Stimulated activated CD4-positive, alpha-beta T cell treated with anti-CD3 and anti-CD28 coated beads, Interleukin-2, amount 100 ng/mL, for 24 hours (primary cell): ENCODE measurements at regions not wholly inside any gene's neighbourhood (a gene's known extent, or its start where the extent isn't known, plus 50 kb on each side); places are given as distances from the start of the nearest gene placed in this dataset.

ENCODE experiments used
- DNase-seq, 2 donors: peaks; one replicate each; pipeline ENCODE4 v3.0.0-alpha.2; 2020

DNA sequence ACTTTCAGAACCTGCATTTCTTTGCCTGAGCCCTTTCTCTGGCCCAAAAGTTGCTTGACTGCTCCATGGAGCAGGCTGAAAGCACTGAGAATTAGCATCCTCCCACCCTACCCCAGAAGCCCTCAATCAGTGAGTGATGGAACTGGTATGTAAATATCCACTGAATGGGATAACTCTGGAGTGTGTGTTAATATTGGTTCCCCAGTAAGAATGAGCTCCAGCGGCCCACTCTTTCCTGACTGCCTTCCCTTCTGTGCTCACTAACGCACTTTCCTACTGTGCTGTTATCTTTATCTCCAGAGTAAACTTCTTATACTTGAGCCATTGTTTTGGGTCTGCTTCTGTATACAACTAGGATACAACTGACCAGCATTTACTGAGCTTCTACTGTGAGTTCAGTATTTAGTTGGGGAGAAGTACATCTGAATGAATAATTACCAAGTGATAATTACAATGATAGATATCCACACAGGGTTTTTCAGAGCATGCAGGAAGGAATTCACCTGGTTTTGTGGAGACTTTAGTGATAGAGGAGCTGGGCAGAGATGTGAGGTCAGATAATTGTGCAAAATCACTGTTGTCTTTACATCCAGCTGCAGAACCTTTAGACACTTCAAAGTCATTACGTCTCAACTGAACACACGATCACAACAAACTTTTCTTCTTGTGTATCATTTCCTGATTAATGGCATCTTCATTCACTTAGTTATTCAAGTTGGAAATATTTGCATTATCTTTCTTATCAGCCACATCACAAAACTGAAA lies 149.2 kb upstream of the BTG1 start:
- DNase-seq, result no peak

DNA sequence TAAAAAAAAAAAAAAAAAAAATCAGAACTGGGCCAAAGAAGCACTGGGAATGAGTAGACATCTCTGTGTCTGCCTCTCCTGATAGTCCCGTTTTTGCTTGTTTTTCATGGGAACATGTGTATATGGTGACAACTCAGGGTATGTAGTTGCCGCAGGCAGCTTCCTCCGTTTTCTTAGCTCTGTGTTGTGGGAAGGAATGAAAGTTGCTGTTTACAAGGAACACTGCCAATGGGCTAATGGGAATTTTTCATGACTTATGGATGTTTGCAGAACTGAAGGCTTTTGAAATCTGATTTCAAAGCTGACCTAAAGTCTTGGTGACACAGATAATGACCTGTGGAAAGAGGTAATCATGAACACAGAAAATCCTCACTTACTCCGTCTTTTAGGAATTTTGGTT lies 146.4 kb upstream of the BTG1 start:
- no peak for DNase-seq

DNA sequence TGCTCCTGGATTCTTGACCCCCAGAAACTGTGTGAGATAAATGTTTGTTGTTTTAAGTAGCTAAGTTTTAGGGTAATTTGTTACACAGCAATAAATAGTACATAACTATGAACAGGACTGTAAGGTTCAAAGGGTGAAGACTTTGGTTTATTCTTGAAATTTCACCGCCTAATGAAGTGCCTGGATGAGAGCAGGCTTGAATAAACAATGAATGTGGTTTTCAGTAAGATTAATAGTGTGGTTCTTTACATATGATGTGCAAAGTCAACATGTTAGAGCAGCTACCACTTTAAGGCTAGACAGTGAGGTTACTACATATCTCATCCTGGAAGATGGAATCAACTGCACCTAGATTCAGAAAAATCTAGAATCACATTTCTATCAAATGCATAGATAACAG lies 145.2 kb upstream of the BTG1 start:
- no peak for DNase-seq

- no peak for DNase-seq
Observed at GRCh38 chr12:92290350-92290695, 144.7 kb upstream of the BTG1 start.

GRCh38 chr12:92289629-92290349 lies 144.1 kb upstream of the BTG1 start:
- no peak for DNase-seq

DNA sequence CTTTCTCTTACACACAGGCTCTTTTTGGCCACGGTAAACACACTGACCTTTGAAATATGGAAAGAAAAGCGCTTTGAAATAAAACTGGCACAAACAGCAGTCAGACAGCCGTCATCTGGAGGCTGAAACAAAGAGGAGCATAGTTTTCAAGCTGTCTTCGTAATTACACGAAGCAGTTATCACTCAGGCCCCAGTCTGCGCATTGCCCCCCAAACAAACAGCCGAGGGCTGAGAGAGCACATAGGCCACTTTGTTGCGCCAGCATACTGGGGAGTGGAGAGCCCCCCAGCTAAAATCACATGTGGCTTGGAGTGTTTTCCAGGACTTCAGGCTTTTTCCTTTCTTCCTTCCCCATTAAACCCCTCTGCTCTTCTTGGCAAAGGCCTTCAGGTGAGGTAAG lies 142.9 kb upstream of the BTG1 start:
- DNase-seq, result no peak

DNA sequence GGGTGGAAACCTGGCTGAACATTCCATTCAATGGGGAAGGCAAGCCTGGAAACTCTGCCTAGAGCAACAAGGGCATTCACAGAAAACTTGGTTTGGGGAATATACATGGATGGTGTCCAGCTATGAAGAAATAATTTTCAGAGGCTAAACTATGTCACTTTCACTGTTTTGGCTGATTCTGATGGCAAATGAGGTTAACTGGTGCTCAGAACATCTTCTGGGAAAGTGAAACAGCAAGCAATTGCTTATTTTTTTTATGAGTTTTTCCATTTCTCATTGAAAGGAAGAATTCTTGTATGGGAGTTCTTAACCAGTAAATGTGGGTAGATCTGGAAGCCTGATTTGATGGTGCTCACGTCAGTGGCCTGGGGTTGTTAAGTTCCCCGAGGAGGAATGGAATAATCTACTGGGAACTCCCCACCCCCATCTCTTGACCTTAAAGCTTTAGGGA lies 132.8 kb upstream of the BTG1 start:
- no peak for DNase-seq

- no peak for DNase-seq
Observed at GRCh38 chr12:92277795-92278194, 132.1 kb upstream of the BTG1 start.

DNA sequence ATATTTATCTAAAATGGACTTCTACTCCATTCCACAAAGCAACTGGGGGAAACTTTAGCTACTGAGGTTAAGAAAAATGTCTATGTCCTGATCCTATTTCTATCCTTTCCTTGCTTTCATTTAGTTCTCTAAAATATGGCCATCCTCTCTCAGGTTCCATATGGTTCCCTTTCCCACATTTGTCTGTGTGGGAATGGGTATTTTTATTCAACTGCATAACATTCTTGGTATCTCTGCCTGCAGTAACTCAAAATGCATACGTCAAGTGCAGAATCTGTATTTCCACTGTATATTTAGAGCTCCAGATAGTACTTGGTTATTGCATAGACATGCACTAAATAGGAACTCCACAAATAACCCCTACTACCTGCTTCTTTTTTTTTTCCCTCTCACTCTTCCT lies 130.6 kb upstream of the BTG1 start:
- DNase-seq, result no peak

GRCh38 chr12:92275443-92276154 lies 130.0 kb upstream of the BTG1 start:
- no peak for DNase-seq

- DNase-seq, result no peak
Observed at GRCh38 chr12:92273076-92273475, 127.4 kb upstream of the BTG1 start.

- no peak for DNase-seq
Observed at GRCh38 chr12:92272061-92272964, 126.7 kb upstream of the BTG1 start.

GRCh38 chr12:92271341-92271740 lies 125.7 kb upstream of the BTG1 start:
- no peak for DNase-seq

GRCh38 chr12:92270521-92270920 lies 124.9 kb upstream of the BTG1 start:
- DNase-seq, result no peak

- no peak for DNase-seq
Observed at GRCh38 chr12:92268946-92269345, 123.3 kb upstream of the BTG1 start.

- DNase-seq, result no peak
Observed at GRCh38 chr12:92261692-92262091, 116.0 kb upstream of the BTG1 start.

- no peak for DNase-seq
Observed at GRCh38 chr12:92261071-92261470, 115.4 kb upstream of the BTG1 start.

DNA sequence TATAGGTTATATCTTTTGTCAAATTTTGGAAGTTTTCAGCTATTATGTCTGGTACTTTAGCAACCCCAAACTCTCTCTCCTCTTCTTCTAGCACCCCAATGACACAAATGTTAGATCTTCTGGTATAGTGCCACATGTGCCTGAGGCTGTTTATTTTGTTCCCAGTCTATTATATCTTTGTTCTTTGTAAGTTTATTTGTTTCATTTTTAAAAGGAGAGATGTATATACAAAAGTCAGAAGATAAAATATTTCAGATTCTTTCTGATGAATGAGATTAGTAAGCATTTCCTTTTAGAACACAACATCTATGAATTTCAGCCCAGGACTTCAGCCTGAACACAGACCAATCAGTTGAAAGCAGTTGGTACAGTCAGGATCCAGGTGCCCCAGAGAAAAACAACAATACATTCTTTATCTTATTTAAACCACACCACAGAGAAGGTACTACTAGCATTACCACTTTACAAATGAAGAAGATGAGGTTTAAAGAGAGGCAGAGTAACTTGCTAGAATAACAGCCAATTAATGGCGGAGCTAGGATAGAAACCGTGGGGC lies 114.1 kb upstream of the BTG1 start:
- no peak for DNase-seq

DNA sequence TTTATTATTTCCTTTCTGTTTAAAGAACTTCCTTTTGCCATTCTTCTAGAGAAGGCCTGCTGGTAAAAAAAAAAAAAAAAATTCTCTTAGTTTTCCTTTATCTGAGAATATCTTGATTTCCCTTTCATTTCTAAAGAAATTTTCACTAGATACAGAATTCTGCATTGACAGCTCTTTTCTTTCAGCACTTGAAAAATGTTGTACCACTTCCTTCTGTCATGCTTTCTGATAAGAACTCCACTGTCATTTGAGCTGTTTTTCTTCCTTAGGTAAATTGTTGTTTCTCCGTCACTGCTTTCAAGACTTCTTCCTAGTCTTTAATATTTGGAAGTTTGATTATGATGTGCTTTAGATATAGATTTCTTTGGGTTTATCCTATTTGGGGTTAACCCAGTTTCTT lies 113.6 kb upstream of the BTG1 start:
- no peak for DNase-seq

DNA sequence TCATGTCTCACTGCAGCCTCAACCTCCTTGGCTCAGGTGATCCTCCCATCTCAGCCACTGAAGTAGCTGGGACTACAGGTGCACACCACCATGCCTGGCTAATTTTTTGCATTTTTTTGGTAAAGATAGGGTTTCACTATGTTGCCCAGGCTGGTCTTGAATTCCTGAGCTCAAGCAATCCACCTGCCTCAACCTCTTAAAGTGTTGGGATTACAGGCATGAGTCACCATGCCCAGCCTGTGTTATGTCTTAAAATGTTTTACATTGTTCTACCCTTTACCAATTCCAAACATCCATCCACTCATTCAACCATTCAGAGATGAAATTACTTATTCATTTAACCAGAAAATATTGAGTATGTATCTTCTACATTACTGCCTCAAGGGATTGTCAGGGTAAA lies 111.6 kb upstream of the BTG1 start:
- no peak for DNase-seq

- DNase-seq, result no peak
Observed at GRCh38 chr12:92255741-92256140, 110.1 kb upstream of the BTG1 start.

- DNase-seq, result no peak
Observed at GRCh38 chr12:92253301-92253700, 107.7 kb upstream of the BTG1 start.

DNA sequence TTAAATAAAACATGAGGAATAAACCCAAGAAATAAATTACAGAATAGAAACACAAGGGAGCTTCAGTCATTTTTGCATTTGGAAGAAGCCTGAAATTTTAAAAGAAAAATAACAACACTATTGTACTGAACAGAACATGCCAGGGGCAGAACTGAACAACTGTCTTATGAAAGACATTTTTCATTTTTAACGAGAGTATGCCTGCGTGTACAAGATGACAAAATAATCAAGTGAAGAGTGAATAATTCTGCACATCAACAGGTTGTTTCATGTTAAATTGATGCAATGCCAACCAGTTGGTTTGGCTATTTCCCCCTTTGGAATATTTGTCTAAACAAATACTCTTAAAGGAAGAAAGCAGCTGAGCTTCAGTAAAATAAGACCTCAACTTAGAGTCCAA lies 103.3 kb upstream of the BTG1 start:
- no peak for DNase-seq
